Gastroesophageal sphincter (tissue), 4 donors: ENCODE measurements at regions not wholly inside any gene's neighbourhood (a gene's known extent, or its start where the extent isn't known, plus 50 kb on each side); places are given as distances from the start of the nearest gene placed in this dataset.

Experiments
- ATAC-seq: fragments of 150-250 bp; one replicate; pipeline ENCODE4 v1.9.1; 2016; ENCODE audit warnings: mild to moderate bottlenecking, moderate library complexity
- H3K27ac ChIP-seq, 4 donors: fragments of 200-600 bp; sonication (generic) in 3 of 4; 1 replicate in 3 of 4; 2 replicates in 1 of 4; pipeline ENCODE4 v1.5.1; 2016 to 2019
- H3K27me3 ChIP-seq: fragments of 200-600 bp; sonication (generic); one replicate; pipeline ENCODE4 v1.5.1; 2019
- H3K36me3 ChIP-seq, 2 donors: fragments of 200-600 bp; sonication (generic); one replicate each; pipeline ENCODE4 v1.5.1; 2019; ENCODE audit warnings: control low read depth in 1 of 2
- H3K4me1 ChIP-seq, 3 donors: fragments of 200-600 bp; sonication (generic); 1 replicate in 2 of 3; 2 replicates in 1 of 3; pipeline ENCODE4 v1.5.1; 2016 to 2019; ENCODE audit warnings: control low read depth in 2 of 3
- H3K4me3 ChIP-seq, 2 donors: fragments of 200-600 bp; sonication (generic); one replicate each; pipeline ENCODE4 v1.5.1; 2019; ENCODE audit warnings: mild to moderate bottlenecking in 1 of 2, moderate library complexity in 1 of 2
- H3K9me3 ChIP-seq, 3 donors: fragments of 200-600 bp; sonication (generic); one replicate each; pipeline ENCODE4 v1.5.1; 2017 to 2019; ENCODE audit warnings: control low read depth in 2 of 3
- EP300 ChIP-seq: sonication (generic); formaldehyde crosslinking; IDR thresholded peaks from one replicate; pipeline ENCODE4 v1.6.1; 2017; ENCODE audit warnings: antibody characterized with exemption, mild to moderate bottlenecking
- POLR2A ChIP-seq, 2 donors: fragments of 450-650 bp; IDR thresholded peaks; one replicate each; pipeline ENCODE4 v1.6.1; 2017; ENCODE audit warnings: antibody characterized with exemption in 2 of 2, mild to moderate bottlenecking in 2 of 2, moderate library complexity in 1 of 2
- POLR2AphosphoS5 ChIP-seq: sonication (generic); formaldehyde crosslinking; IDR thresholded peaks from one replicate; pipeline ENCODE4 v1.6.1; 2017; ENCODE audit warnings: antibody characterized with exemption
- WGBS, 2 donors: methylation state at CpG; one replicate each; pipeline ENCODE4 v1.1.5; 2018; ENCODE audit warnings: low coverage in 1 of 2; 5-methylcytosine and 5-hydroxymethylcytosine counted together
- TF ChIP-seq, protein P1 (sequence below), 4 experiments: fragments of 200-600 bp in 2 of 4; fragments of 450-650 bp in 2 of 4; sonication (generic) in 1 of 4; IDR thresholded peaks; one replicate each; pipeline ENCODE4 v1.5.1; 2017 to 2019; ENCODE audit warnings: antibody characterized with exemption in 4 of 4, mild to moderate bottlenecking in 2 of 4, moderate library complexity in 2 of 4

- Histone ChIP-seq H3K27ac (peak overlapping the region in 3 of 4 donors; percentile 3 to 24 (median 17)), H3K9me3 (no peaks in the 10 kb centered on the region), H3K4me3 (no peak overlapping the region), H3K4me1 (no peaks in the 10 kb centered on the region), H3K27me3 (no peaks in the 10 kb centered on the region), H3K36me3 (no peaks in the 10 kb centered on the region)
- ATAC-seq = no peak
- no peak for TF ChIP-seq EP300
- 70% methylated on average over 2 of the region's 2 CpGs; no CpG with 5 or more reads in 1 of the 2 donors for WGBS, 2 donors
Measured at GRCh38 chr4:11624370-11624769, 195.7 kb upstream of the HS3ST1 start.

DNA sequence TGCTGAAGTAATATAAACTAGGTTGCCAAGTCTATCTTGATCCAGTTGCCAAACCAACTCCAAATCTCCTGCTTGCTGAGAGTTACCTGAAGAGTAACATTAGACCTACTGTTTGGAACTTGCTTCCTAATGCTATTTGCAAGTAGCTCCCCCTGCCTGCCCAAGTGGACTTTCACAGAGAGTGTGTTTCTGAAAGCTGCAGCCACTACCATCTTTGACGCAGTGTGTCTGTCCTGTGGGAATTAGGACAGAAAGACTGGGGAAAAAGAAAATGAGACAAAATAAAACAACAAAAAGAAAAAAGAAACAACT, 195.0 kb upstream of the HS3ST1 start:
- Histone ChIP-seq H3K9me3 (no peaks in the 10 kb centered on the region), H3K27me3 (no peaks in the 10 kb centered on the region), H3K27ac (no peak overlapping the region), H3K4me3 (no peak overlapping the region), H3K36me3 (no peaks in the 10 kb centered on the region), H3K4me1 (no peaks in the 10 kb centered on the region)
- TF ChIP-seq, protein P1, sequence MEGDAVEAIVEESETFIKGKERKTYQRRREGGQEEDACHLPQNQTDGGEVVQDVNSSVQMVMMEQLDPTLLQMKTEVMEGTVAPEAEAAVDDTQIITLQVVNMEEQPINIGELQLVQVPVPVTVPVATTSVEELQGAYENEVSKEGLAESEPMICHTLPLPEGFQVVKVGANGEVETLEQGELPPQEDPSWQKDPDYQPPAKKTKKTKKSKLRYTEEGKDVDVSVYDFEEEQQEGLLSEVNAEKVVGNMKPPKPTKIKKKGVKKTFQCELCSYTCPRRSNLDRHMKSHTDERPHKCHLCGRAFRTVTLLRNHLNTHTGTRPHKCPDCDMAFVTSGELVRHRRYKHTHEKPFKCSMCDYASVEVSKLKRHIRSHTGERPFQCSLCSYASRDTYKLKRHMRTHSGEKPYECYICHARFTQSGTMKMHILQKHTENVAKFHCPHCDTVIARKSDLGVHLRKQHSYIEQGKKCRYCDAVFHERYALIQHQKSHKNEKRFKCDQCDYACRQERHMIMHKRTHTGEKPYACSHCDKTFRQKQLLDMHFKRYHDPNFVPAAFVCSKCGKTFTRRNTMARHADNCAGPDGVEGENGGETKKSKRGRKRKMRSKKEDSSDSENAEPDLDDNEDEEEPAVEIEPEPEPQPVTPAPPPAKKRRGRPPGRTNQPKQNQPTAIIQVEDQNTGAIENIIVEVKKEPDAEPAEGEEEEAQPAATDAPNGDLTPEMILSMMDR (IDR thresholded peaks at IDR 0.05) = peak in 1 of 4 experiments; percentile 33
- TF ChIP-seq POLR2A (IDR thresholded peaks at IDR 0.05) = no peak
- TF ChIP-seq POLR2AphosphoS5 = no peak
- no peak for TF ChIP-seq EP300
- ATAC-seq = no peak
- 56 to 70% methylated on average over 1 of the region's 1 CpG for WGBS, 2 donors

- WGBS, 2 donors = 85 to 93% methylated on average over 8 to 10 of the region's 10 CpGs
Measured at GRCh38 chr4:11622961-11623725, 194.4 kb upstream of the HS3ST1 start.

DNA sequence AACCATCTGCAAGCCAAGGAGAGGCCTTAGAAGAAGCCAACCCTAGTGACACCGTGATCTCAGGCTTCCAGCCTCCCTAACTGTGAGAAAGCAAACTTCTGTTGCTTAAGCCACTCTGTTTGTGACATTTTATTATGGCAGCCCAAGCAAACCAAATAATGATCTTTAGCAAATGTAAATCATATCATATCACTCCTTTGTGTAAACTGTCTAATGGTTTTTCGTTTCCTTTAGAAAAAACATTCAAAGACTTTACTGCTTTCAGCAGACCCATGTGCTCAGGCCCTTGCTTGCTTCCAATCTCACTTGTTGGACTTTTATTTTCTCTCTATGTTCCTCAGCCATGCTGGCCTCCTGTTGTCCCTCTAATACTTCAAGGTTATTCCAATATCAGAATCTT, 192.2 kb upstream of the HS3ST1 start:
- Histone ChIP-seq H3K4me1 (no peaks in the 10 kb centered on the region), H3K27ac (no peak overlapping the region), H3K27me3 (no peaks in the 10 kb centered on the region), H3K9me3 (no peaks in the 10 kb centered on the region), H3K4me3 (no peak overlapping the region), H3K36me3 (no peaks in the 10 kb centered on the region)
- TF ChIP-seq EP300 (no peak), POLR2AphosphoS5 (no peak), POLR2A (IDR thresholded peaks at IDR 0.05) (no peak)
- TF ChIP-seq, protein P1 (IDR thresholded peaks at IDR 0.05) = no peak
- 62% methylated on average over 2 of the region's 2 CpGs for WGBS, 2 donors
- no peak for ATAC-seq

More at GRCh38 chr4:11622961-11623725, 194.4 kb upstream of the HS3ST1 start:
- H3K4me1 ChIP-seq = no peaks in the 10 kb centered on the region
- H3K27ac ChIP-seq = no peak overlapping the region
- TF ChIP-seq POLR2AphosphoS5 (no peak), POLR2A (IDR thresholded peaks at IDR 0.05) (no peak), EP300 (no peak)
- TF ChIP-seq, protein P1 (IDR thresholded peaks at IDR 0.05) = no peak
- H3K9me3 ChIP-seq = no peaks in the 10 kb centered on the region
- no peaks in the 10 kb centered on the region for H3K36me3 ChIP-seq
- no peak for ATAC-seq
- no peak overlapping the region for H3K4me3 ChIP-seq
- no peaks in the 10 kb centered on the region for H3K27me3 ChIP-seq

- Histone ChIP-seq H3K27me3 (no peaks in the 10 kb centered on the region), H3K27ac (no peak overlapping the region), H3K9me3 (no peaks in the 10 kb centered on the region), H3K4me1 (no peaks in the 10 kb centered on the region), H3K36me3 (no peaks in the 10 kb centered on the region), H3K4me3 (no peak overlapping the region)
- TF ChIP-seq POLR2A (IDR thresholded peaks at IDR 0.05) (no peak), EP300 (no peak), POLR2AphosphoS5 (no peak)
- TF ChIP-seq, protein P1 (IDR thresholded peaks at IDR 0.05) = no peak
- no peak for ATAC-seq
- 50 to 91% methylated on average over 2 of the region's 2 CpGs for WGBS, 2 donors
Measured at GRCh38 chr4:11618666-11619282, 190.1 kb upstream of the HS3ST1 start.
